GM23248 (cell line): ENCODE measurements at regions not wholly inside any gene's neighbourhood (a gene's known extent, or its start where the extent isn't known, plus 50 kb on each side); places are given as distances from the start of the nearest gene placed in this dataset.

ENCODE experiments used
- EZH2 ChIP-seq: fragments of 200-600 bp; sonication (generic); IDR thresholded peaks from 2 replicates; pipeline ENCODE4 v1.6.1; 2018; ENCODE audit warnings: antibody characterized with exemption, mild to moderate bottlenecking; ENCODE audit not compliant: insufficient read depth, poor library complexity, severe bottlenecking
- EZH2phosphoT487 ChIP-seq: fragments of 200-600 bp; sonication (generic); IDR thresholded peaks from 2 replicates; pipeline ENCODE4 v1.6.1; 2018; ENCODE audit warnings: antibody characterized with exemption, moderate library complexity, mild to moderate bottlenecking, low read depth; ENCODE audit not compliant: insufficient read depth

DNA sequence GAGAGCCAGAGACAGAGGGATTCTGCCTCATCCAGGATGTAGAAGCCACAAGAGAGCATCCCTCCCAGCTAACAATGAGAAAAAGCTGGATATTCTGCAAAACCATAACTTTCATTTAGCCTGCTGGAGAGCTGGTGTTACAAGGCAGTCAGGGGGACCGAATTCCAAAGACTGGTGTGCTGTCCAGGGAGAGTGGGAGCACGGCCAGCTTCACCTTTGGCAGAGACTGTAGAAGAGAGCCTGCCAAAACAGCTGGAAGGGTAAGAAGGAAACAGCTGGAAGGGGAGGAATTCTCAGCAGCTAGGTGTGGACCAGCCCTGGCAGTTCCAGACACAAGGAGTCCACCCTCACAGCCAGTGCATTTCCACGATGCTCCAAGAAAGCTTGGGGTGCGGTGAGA is 109.9 kb upstream of the LINGO1 start:
- TF ChIP-seq EZH2phosphoT487 (no peak), EZH2 (no peak)
